Keratinocyte (primary cell): ENCODE measurements at regions not wholly inside any gene's neighbourhood (a gene's known extent, or its start where the extent isn't known, plus 50 kb on each side); places are given as distances from the start of the nearest gene placed in this dataset.

ENCODE experiments used
- DNase-seq: peaks from one replicate; pipeline ENCODE4 v3.0.0-alpha.2; 2011; ENCODE audit warnings: low read depth, missing footprints, low spot score
- FAIRE-seq: peaks from 2 replicates; lab custom pipeline; 2011; peaks lifted over from hg19 to GRCh38; lab: Jason Lieb, UNC
- H2AFZ ChIP-seq: 2 replicates; pipeline ENCODE4 v1.6.0; 2012; ENCODE audit warnings: low read length, control low read depth, inconsistent platforms; ENCODE audit not compliant: control insufficient read depth
- H3K27ac ChIP-seq: 2 replicates; pipeline ENCODE4 v1.5.1; 2011; ENCODE audit warnings: low read length; ENCODE audit not compliant: control insufficient read depth, insufficient read depth
- H3K27me3 ChIP-seq: 3 replicates; pipeline ENCODE4 v1.6.0; 2011; ENCODE audit warnings: low read length; ENCODE audit not compliant: control insufficient read depth, insufficient read depth; ENCODE audit errors: extremely low read depth
- H3K36me3 ChIP-seq, 2 experiments: 2 replicates in 1 of 2; 3 replicates in 1 of 2; pipeline ENCODE4 v1.5.1; 2011; ENCODE audit warnings: low read length in 2 of 2, mild to moderate bottlenecking in 1 of 2; ENCODE audit not compliant: control insufficient read depth in 2 of 2, insufficient read depth in 2 of 2; ENCODE audit errors: extremely low read depth in 1 of 2
- H3K4me1 ChIP-seq: 3 replicates; pipeline ENCODE4 v1.5.1; 2011; ENCODE audit warnings: low read length; ENCODE audit not compliant: control insufficient read depth, insufficient read depth; ENCODE audit errors: extremely low read depth
- H3K4me2 ChIP-seq: 3 replicates; pipeline ENCODE4 v1.6.0; 2011; ENCODE audit warnings: low read depth, low read length; ENCODE audit not compliant: control insufficient read depth, insufficient read depth; ENCODE audit errors: extremely low read depth
- H3K4me3 ChIP-seq, 3 experiments: fragments of 200-600 bp in 1 of 3; sonication (generic) in 1 of 3; 2 replicates in 2 of 3; 3 replicates in 1 of 3; pipeline ENCODE4 v1.5.1; 2011 to 2016; ENCODE audit warnings: low read length in 3 of 3, mild to moderate bottlenecking in 3 of 3, control low read depth in 2 of 3, inconsistent platforms in 1 of 3, low read depth in 1 of 3, mixed read lengths in 1 of 3, mixed run types in 1 of 3, moderate library complexity in 1 of 3; ENCODE audit not compliant: control insufficient read depth in 2 of 3, insufficient read depth in 2 of 3; ENCODE audit errors: extremely low read depth in 1 of 3
- H3K79me2 ChIP-seq: 2 replicates; pipeline ENCODE4 v1.6.0; 2012; ENCODE audit warnings: low read length; ENCODE audit not compliant: control insufficient read depth, insufficient read depth
- H3K9ac ChIP-seq: 3 replicates; pipeline ENCODE4 v1.6.0; 2011; ENCODE audit warnings: low read length; ENCODE audit not compliant: control insufficient read depth, insufficient read depth; ENCODE audit errors: extremely low read depth
- H3K9me1 ChIP-seq: 3 replicates; pipeline ENCODE4 v1.6.0; 2011; ENCODE audit warnings: low read length; ENCODE audit not compliant: control insufficient read depth, insufficient read depth; ENCODE audit errors: extremely low read depth
- H3K9me3 ChIP-seq: 2 replicates; pipeline ENCODE4 v1.5.1; 2012; ENCODE audit warnings: low read depth, low read length; ENCODE audit not compliant: control insufficient read depth
- H4K20me1 ChIP-seq: 3 replicates; pipeline ENCODE4 v1.6.0; 2011; ENCODE audit warnings: low read length; ENCODE audit not compliant: control insufficient read depth, insufficient read depth; ENCODE audit errors: extremely low read depth
- CTCF ChIP-seq, 3 experiments: IDR thresholded peaks in 1 of 3; conservative IDR thresholded peaks in 1 of 3; optimal IDR thresholded peaks in 1 of 3; 2 replicates in 2 of 3; 3 replicates in 1 of 3; pipeline versions ENCODE3 to v1.5.1; 2011; ENCODE audit warnings: low read length in 3 of 3, mild to moderate bottlenecking in 3 of 3, moderate library complexity in 2 of 3, control low read depth in 1 of 3, inconsistent platforms in 1 of 3; ENCODE audit not compliant: insufficient read depth in 2 of 3; ENCODE audit errors: extremely low read depth in 1 of 3
- EZH2 ChIP-seq: IDR thresholded peaks from one replicate; pipeline ENCODE4 v1.6.1; 2012; ENCODE audit warnings: inconsistent platforms, mild to moderate bottlenecking, low read length, moderate library complexity
- dilution Hi-C: fragments of 300-500 bp; cut with MboI; formaldehyde crosslinking; loops from one replicate; pipeline ENCODE4 v1.7.0; 2020; ENCODE audit warnings: low sequenced_read_pairs; ENCODE audit not compliant: extremely low pct_ligation_motif_present

GRCh38 chr12:111250251-111250881, 118.5 kb downstream of the PHETA1 start:
- Histone ChIP-seq H3K4me1 (no peaks in the 10 kb centered on the region), H3K9me1 (no peaks in the 10 kb centered on the region), H3K9me3 (no peaks in the 10 kb centered on the region), H3K4me3 (no peak overlapping the region), H3K27me3 (no peaks in the 10 kb centered on the region), H3K9ac (no peak overlapping the region), H3K79me2 (no peaks in the 10 kb centered on the region), H3K36me3 (no peaks in the 10 kb centered on the region), H4K20me1 (no peaks in the 10 kb centered on the region), H3K4me2 (no peak overlapping the region), H3K27ac (no peak overlapping the region), H2AFZ (no peak overlapping the region)
- TF ChIP-seq CTCF (optimal IDR thresholded peaks at IDR 0.05 in 1 of 3, IDR thresholded peaks at IDR 0.05 in 1 of 3, conservative IDR thresholded peaks at IDR 0.05 in 1 of 3; ENCODE audit: extremely low read depth in 1 of 3, insufficient read depth in 2 of 3, low read length in 3 of 3) (no peak), EZH2 (no peak)
- dilution Hi-C loops, result no loop called here
- no peak for FAIRE-seq
- DNase-seq, result no peak

- H3K9ac ChIP-seq, result no peak overlapping the region
- dilution Hi-C loops, result no loop called here
- TF ChIP-seq EZH2 (no peak), CTCF (optimal IDR thresholded peaks at IDR 0.05 in 1 of 3, IDR thresholded peaks at IDR 0.05 in 1 of 3, conservative IDR thresholded peaks at IDR 0.05 in 1 of 3; ENCODE audit: extremely low read depth in 1 of 3, insufficient read depth in 2 of 3, low read length in 3 of 3) (no peak)
- no peak overlapping the region for H2AFZ ChIP-seq
- H3K79me2 ChIP-seq, result no peaks in the 10 kb centered on the region
- no peaks in the 10 kb centered on the region for H3K4me1 ChIP-seq
- H3K27ac ChIP-seq, result no peak overlapping the region
- FAIRE-seq, result no peak
- no peaks in the 10 kb centered on the region for H4K20me1 ChIP-seq
- H3K9me1 ChIP-seq, result no peaks in the 10 kb centered on the region
- H3K4me3 ChIP-seq, result no peak overlapping the region
- H3K27me3 ChIP-seq, result no peaks in the 10 kb centered on the region
- DNase-seq, result no peak
- H3K9me3 ChIP-seq, result no peaks in the 10 kb centered on the region
- H3K4me2 ChIP-seq, result no peak overlapping the region
- H3K36me3 ChIP-seq, result no peaks in the 10 kb centered on the region
Measured at GRCh38 chr12:111249757-111250156, 119.1 kb downstream of the PHETA1 start.
